PC-9 (cell line): ENCODE measurements at regions not wholly inside any gene's neighbourhood (a gene's known extent, or its start where the extent isn't known, plus 50 kb on each side); places are given as distances from the start of the nearest gene placed in this dataset.

Experiments
- EZH2 ChIP-seq: fragments of 200-600 bp; sonication (generic); IDR thresholded peaks from 2 replicates; pipeline ENCODE4 v1.8.0; 2017; ENCODE audit warnings: antibody characterized with exemption, low read depth
- TF ChIP-seq, protein P1 (sequence below): fragments of 200-600 bp; sonication (generic); conservative IDR thresholded peaks from 2 replicates; pipeline ENCODE4 v1.6.1; 2017; ENCODE audit warnings: mixed run types, antibody characterized with exemption, mild to moderate bottlenecking, moderate library complexity

DNA sequence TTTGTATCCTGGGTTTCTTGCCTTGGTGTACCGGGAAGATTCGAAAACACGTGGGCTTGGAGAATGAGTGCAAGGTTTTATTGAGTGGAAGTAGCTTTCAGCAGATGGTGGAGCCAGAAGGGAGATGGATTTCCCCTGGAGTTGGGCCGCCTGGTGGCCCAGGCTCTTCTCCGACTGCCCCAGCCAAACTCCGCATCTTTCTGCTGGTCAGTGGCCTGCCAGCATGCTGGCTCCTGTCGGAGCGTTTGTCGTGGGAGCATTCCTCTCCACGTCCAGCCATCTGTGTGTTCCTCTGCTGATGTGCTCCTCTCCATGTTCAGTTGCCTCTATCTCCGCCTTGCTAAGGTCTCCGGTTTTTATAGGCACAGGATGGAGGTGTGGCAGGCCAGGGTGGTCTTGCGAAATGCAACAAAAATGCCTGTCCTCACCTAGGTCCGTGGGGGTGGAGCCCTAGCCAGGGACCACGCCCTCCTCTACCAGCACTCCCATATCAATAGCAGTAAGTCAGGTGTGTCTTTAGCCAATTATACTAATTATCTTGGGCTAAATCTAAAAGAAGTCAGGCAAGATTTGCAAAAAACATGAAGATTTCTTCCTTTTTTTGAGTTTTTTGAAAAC, 745.8 kb upstream of the AMOT start:
- TF ChIP-seq, protein P1, sequence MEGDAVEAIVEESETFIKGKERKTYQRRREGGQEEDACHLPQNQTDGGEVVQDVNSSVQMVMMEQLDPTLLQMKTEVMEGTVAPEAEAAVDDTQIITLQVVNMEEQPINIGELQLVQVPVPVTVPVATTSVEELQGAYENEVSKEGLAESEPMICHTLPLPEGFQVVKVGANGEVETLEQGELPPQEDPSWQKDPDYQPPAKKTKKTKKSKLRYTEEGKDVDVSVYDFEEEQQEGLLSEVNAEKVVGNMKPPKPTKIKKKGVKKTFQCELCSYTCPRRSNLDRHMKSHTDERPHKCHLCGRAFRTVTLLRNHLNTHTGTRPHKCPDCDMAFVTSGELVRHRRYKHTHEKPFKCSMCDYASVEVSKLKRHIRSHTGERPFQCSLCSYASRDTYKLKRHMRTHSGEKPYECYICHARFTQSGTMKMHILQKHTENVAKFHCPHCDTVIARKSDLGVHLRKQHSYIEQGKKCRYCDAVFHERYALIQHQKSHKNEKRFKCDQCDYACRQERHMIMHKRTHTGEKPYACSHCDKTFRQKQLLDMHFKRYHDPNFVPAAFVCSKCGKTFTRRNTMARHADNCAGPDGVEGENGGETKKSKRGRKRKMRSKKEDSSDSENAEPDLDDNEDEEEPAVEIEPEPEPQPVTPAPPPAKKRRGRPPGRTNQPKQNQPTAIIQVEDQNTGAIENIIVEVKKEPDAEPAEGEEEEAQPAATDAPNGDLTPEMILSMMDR = no peak
- no peak for TF ChIP-seq EZH2
